AG04450 (cell line): ENCODE measurements at regions not wholly inside any gene's neighbourhood (a gene's known extent, or its start where the extent isn't known, plus 50 kb on each side); places are given as distances from the start of the nearest gene placed in this dataset.

Experiments used
- CTCF ChIA-PET: fragments of 300-600, 350-600 bp; formaldehyde crosslinking; extraction: SDS; loops from one replicate; lab custom pipeline; 2022; ENCODE audit warnings: antibody characterized with exemption, inconsistent platforms; lab: Charles Lee
- POLR2A ChIA-PET: fragments of 350-600 bp; formaldehyde crosslinking; extraction: SDS; loops from one replicate; lab custom pipeline; 2021; ENCODE audit warnings: antibody characterized with exemption, inconsistent platforms; lab: Yijun Ruan, JAX
- DNase-seq: peaks from one replicate; pipeline ENCODE4 v3.0.0-alpha.2; 2011; ENCODE audit warnings: low read depth, low spot score
- H3K27ac ChIP-seq: one replicate; pipeline ENCODE4 v1.5.1; 2012; ENCODE audit warnings: low read depth, low read length, control low read depth
- H3K27me3 ChIP-seq: one replicate; pipeline ENCODE4 v1.6.0; 2012; ENCODE audit warnings: low read length; ENCODE audit not compliant: control insufficient read depth, insufficient read depth
- H3K4me3 ChIP-seq: 2 replicates; pipeline ENCODE4 v1.5.1; 2011; ENCODE audit warnings: mild to moderate bottlenecking, low read depth, low read length, control low read depth
- H3K9me3 ChIP-seq: 2 replicates; pipeline ENCODE4 v1.5.1; 2012; ENCODE audit warnings: low read length; ENCODE audit not compliant: control insufficient read depth, insufficient read depth
- TF ChIP-seq, protein P1 (sequence below): IDR thresholded peaks from 2 replicates; pipeline ENCODE4 v1.5.1; 2011; ENCODE audit warnings: low read depth, low read length, control low read depth, inconsistent platforms

DNA sequence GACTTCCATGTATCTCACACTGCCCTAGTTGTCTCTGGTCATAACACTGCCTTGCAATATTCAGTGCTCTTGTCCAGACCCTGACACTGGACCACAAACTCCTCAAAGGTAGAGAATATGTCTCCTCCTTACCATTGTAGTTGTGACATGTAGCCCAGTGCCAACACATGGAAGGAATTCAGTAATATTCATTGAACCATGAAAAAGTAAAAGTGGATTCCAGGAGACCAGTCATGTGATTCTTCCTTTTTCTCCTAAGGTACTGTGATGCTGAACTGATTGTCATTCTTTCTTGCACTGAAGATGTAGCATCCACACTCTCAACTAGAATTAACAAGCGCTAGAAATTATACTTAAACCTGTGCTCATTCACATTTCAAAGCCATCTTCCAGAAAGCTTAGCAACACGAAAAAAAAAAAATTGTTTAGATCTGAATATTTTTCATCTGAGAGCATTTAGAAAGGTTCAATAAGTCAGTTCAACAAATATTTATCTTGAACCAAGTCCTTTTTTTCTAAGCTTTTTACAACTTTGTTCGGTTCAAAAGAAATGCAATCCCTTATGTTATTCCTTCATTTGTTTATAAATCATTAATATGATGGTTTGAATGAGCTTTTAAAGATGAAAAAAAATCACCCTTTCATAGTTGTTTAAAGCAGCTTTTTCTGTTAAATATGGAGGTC, 224.7 kb upstream of the BLID start:
- Histone ChIP-seq H3K4me3 (no peak overlapping the region), H3K9me3 (no peaks in the 10 kb centered on the region; the same call in 1 of the 2 replicates), H3K27me3 (no peaks in the 10 kb centered on the region), H3K27ac (no peak overlapping the region)
- TF ChIP-seq, protein P1, sequence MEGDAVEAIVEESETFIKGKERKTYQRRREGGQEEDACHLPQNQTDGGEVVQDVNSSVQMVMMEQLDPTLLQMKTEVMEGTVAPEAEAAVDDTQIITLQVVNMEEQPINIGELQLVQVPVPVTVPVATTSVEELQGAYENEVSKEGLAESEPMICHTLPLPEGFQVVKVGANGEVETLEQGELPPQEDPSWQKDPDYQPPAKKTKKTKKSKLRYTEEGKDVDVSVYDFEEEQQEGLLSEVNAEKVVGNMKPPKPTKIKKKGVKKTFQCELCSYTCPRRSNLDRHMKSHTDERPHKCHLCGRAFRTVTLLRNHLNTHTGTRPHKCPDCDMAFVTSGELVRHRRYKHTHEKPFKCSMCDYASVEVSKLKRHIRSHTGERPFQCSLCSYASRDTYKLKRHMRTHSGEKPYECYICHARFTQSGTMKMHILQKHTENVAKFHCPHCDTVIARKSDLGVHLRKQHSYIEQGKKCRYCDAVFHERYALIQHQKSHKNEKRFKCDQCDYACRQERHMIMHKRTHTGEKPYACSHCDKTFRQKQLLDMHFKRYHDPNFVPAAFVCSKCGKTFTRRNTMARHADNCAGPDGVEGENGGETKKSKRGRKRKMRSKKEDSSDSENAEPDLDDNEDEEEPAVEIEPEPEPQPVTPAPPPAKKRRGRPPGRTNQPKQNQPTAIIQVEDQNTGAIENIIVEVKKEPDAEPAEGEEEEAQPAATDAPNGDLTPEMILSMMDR, result no peak
- DNase-seq, result no peak
- ChIA-PET CTCF (no interaction called here), POLR2A (interaction anchor here (0.9 kb wide), 1 partner anchor 133 kb away, joined by 5 read pairs; no protein-coding TSS in a partner anchor)

DNA sequence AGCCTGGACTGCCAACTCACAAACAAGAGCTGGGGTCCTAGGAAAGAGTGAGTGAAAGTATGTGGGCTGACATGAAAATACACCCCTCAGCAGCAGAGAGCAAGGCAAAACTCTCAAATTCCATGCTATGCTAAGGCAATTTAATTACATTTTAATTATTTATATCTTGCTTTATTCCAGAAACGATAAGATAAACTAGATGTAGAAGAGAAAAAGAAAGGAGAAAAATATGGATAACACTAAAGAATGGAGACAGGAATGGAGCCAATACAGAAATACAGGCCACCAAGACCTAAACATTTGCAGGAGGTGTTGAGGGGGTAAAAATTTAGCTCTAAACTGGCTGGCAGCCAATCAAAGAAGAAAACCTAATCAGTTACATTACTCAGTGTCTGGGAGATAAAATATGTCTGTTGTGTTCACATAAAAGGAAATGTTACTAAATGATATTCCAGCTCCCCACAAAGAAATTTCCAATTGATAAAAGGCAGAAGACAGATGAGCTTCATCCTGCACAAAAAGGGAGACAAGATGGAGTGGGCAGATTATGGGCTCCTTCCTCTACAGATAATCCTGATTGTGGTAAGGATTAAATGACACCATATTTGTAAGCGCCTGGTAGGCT, 223.5 kb upstream of the BLID start:
- CTCF ChIA-PET, result interaction anchor here (0.8 kb wide), 1 partner anchor 684 kb away, joined by 4 read pairs; no protein-coding TSS in a partner anchor
- DNase-seq, result no peak

DNA sequence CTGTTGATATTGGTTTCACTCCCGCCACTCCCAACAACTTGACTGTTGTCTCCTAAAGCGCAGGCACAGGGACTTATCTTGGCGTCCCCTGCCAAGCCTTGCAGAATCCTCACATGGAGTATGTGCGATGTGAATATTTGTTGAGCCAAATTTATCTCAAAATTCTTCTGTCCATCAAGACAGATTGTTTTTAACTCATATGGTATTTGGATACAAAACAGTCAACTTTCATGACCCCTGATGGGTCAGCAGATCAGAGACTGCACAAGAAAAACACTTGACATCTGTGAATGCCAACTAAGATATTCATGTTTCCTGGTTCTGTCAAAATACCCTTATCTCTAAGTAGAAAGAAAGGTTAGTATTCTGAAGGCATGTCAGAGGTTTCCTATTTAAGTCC, 221.7 kb upstream of the BLID start:
- CTCF ChIA-PET, result no interaction called here
- TF ChIP-seq, protein P1, result no peak
- DNase-seq, result no peak
- H3K4me3 ChIP-seq, result no peak overlapping the region
- POLR2A ChIA-PET, result no interaction called here
- no peaks in the 10 kb centered on the region for H3K27me3 ChIP-seq
- no peak overlapping the region for H3K27ac ChIP-seq
- H3K9me3 ChIP-seq, result no peaks in the 10 kb centered on the region

More for the DNA sequence above, 223.5 kb upstream of the BLID start:
- H3K27me3 ChIP-seq, result no peaks in the 10 kb centered on the region
- no peak overlapping the region for H3K27ac ChIP-seq
- H3K4me3 ChIP-seq, result no peak overlapping the region
- TF ChIP-seq, protein P1, result no peak
- POLR2A ChIA-PET, result no interaction called here
- H3K9me3 ChIP-seq, result no peaks in the 10 kb centered on the region

DNA sequence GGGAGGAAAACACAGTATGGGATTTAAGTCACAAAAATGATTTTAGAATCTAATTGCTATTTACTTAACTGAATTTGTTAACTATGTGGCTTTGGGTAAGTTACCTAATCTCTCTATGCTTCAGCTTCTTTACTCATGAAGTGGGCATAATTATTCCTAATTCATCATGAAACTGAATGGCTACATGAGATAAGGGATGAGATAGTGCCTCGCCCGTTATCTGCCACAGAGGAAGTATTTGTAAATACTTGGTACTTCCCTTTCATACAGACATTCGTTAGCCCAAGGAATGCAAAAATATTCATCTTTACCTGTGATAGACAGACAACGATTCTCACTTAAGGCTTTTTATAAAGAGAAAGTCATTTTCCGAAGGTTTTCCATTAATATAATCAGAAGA, 221.2 kb upstream of the BLID start:
- TF ChIP-seq, protein P1, result no peak
- Histone ChIP-seq H3K27me3 (no peaks in the 10 kb centered on the region), H3K4me3 (no peak overlapping the region), H3K9me3 (no peaks in the 10 kb centered on the region), H3K27ac (no peak overlapping the region)
- ChIA-PET CTCF (no interaction called here), POLR2A (no interaction called here)
- no peak for DNase-seq

DNA sequence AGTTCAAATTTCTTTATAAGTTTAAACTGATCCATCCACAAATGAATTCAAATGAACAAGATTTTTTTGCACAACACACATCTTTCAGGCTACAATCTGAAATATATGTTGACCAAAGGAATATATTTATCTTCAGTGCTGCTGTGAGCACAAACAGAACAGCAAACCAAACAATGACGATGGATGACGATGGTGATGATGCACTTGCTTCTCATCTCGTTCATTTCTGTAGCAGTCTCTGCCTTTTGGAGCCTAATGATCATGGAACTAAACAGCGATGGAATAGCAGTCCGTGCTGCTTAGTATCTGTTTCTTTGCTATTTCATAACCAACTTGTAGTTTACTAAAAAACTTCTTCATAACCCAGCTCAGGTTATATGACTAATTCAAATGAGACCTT, 220.7 kb upstream of the BLID start:
- Histone ChIP-seq H3K27me3 (no peaks in the 10 kb centered on the region), H3K9me3 (no peaks in the 10 kb centered on the region), H3K27ac (no peak overlapping the region), H3K4me3 (no peak overlapping the region)
- ChIA-PET CTCF (interaction anchor here (1.0 to 1.5 kb wide), 2 partner anchors 56 to 169 kb away, joined by 3 to 4 read pairs; no protein-coding TSS in a partner anchor), POLR2A (no interaction called here)
- DNase-seq, result no peak
- TF ChIP-seq, protein P1, result no peak
